ENCODE measurements at regions not wholly inside any gene's neighbourhood (a gene's known extent, or its start where the extent isn't known, plus 50 kb on each side); places are given as distances from the start of the nearest gene placed in this dataset.

DNA sequence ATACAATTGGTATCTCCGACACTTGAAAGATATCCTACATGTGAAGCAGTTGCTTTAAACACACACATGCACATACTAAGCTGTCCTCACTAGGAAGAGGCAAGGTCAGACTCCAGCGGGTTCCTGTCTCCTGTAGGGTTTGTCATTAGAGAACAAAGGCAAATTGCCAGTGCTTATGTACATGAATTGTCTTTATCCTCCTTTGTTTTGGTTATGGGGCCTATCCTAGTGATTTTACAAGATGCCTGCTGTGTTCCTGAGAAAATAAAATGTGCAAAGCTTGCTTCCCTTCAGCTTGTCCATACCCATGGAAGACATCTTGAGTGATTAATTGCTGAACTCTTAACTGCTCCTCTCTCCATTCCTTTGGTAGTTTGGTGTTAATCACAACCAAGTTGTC, 86.7 kb upstream of the SLC39A10 start:
- H3K4me3 Mint-ChIP-seq, result no peak overlapping the region
- TF ChIP-seq MYBL2 (CRISPR knock-in tag; IDR thresholded peaks at IDR 0.05) (no peak), STAT6 (CRISPR knock-in tag; conservative IDR thresholded peaks at IDR 0.05; ENCODE audit: low read depth) (no peak), ZNF281 (CRISPR knock-in tag; IDR thresholded peaks at IDR 0.05) (no peak), TEAD1 (CRISPR knock-in tag; IDR thresholded peaks at IDR 0.05) (no peak), CDX4 (CRISPR knock-in tag; IDR thresholded peaks at IDR 0.05; ENCODE audit: borderline replicate concordance) (no peak), CREB1 (CRISPR knock-in tag; IDR thresholded peaks at IDR 0.05) (no peak), USF2 (CRISPR knock-in tag; IDR thresholded peaks at IDR 0.05) (no peak), NFE2L1 (CRISPR knock-in tag; IDR thresholded peaks at IDR 0.05) (no peak), ESRRA (CRISPR knock-in tag; IDR thresholded peaks at IDR 0.05; ENCODE audit: borderline replicate concordance) (no peak), ZNF425 (CRISPR knock-in tag; conservative IDR thresholded peaks at IDR 0.05) (no peak)
- ChIA-PET POLR2A (no interaction called here), CTCF (interaction anchor here (1.3 kb wide), 1 partner anchor 90 kb away, joined by 5 read pairs; no protein-coding TSS in a partner anchor)
- peaks cover 11% of the 10 kb centered on the region for H3K36me3 Mint-ChIP-seq
- ATAC-seq (peak; percentile 47), DNase-seq (ENCODE audit: low spot score) (no peak)
- H3K27ac Mint-ChIP-seq, result no peak overlapping the region
- peaks cover 17% of the 10 kb centered on the region for H3K4me1 Mint-ChIP-seq
- H3K9me3 Mint-ChIP-seq, result peaks cover 13% of the 10 kb centered on the region; the same call in 1 of the 2 replicates
- H3K27me3 Mint-ChIP-seq (ENCODE audit: low read depth), result peaks cover 7% of the 10 kb centered on the region

DNA sequence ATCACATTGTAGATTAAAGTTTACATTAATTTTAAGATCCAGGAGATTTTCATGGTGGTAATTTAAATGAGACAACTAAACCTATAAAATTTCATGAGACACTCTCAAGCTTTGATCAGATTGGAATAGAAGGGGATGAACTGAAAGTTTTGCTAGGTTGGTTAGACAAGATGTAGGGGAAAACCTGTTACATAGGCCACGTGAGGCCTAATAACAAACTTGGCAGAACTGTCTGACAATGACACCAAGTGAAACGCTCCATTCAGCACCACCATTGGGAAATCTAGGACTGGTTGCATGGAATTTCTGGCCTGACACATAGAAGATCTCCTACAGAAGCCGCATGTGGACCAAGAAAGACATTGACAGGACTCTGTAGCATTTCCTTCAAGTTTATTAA, 87.8 kb upstream of the SLC39A10 start:
- peaks cover 7% of the 10 kb centered on the region for H3K27me3 Mint-ChIP-seq (ENCODE audit: low read depth)
- peaks cover 17% of the 10 kb centered on the region for H3K4me1 Mint-ChIP-seq
- H3K36me3 Mint-ChIP-seq, result peaks cover 11% of the 10 kb centered on the region
- DNase-seq (ENCODE audit: low spot score) (no peak), ATAC-seq (no peak)
- H3K9me3 Mint-ChIP-seq, result peaks cover 13% of the 10 kb centered on the region; the same call in 1 of the 2 replicates
- no peak overlapping the region for H3K4me3 Mint-ChIP-seq
- ChIA-PET CTCF (interaction anchor here (1.3 kb wide), 1 partner anchor 91 kb away, joined by 5 read pairs; no protein-coding TSS in a partner anchor), POLR2A (no interaction called here)
- no peak overlapping the region for H3K27ac Mint-ChIP-seq
- TF ChIP-seq NFE2L1 (CRISPR knock-in tag; IDR thresholded peaks at IDR 0.05) (no peak), SP1 (CRISPR knock-in tag; conservative IDR thresholded peaks at IDR 0.05) (no peak), TEAD1 (CRISPR knock-in tag; IDR thresholded peaks at IDR 0.05) (no peak), NFATC4 (CRISPR knock-in tag; IDR thresholded peaks at IDR 0.05) (no peak), JUN (CRISPR knock-in tag; IDR thresholded peaks at IDR 0.05) (no peak), ZNF232 (CRISPR knock-in tag; IDR thresholded peaks at IDR 0.05) (no peak), ZMAT4 (CRISPR knock-in tag; IDR thresholded peaks at IDR 0.05) (no peak), FOXP4 (CRISPR knock-in tag; IDR thresholded peaks at IDR 0.05) (no peak), KAT7 (CRISPR knock-in tag; IDR thresholded peaks at IDR 0.05; ENCODE audit: borderline replicate concordance) (no peak), RELA (CRISPR knock-in tag; IDR thresholded peaks at IDR 0.05; ENCODE audit: borderline replicate concordance) (no peak)
- TF ChIP-seq, protein P1, sequence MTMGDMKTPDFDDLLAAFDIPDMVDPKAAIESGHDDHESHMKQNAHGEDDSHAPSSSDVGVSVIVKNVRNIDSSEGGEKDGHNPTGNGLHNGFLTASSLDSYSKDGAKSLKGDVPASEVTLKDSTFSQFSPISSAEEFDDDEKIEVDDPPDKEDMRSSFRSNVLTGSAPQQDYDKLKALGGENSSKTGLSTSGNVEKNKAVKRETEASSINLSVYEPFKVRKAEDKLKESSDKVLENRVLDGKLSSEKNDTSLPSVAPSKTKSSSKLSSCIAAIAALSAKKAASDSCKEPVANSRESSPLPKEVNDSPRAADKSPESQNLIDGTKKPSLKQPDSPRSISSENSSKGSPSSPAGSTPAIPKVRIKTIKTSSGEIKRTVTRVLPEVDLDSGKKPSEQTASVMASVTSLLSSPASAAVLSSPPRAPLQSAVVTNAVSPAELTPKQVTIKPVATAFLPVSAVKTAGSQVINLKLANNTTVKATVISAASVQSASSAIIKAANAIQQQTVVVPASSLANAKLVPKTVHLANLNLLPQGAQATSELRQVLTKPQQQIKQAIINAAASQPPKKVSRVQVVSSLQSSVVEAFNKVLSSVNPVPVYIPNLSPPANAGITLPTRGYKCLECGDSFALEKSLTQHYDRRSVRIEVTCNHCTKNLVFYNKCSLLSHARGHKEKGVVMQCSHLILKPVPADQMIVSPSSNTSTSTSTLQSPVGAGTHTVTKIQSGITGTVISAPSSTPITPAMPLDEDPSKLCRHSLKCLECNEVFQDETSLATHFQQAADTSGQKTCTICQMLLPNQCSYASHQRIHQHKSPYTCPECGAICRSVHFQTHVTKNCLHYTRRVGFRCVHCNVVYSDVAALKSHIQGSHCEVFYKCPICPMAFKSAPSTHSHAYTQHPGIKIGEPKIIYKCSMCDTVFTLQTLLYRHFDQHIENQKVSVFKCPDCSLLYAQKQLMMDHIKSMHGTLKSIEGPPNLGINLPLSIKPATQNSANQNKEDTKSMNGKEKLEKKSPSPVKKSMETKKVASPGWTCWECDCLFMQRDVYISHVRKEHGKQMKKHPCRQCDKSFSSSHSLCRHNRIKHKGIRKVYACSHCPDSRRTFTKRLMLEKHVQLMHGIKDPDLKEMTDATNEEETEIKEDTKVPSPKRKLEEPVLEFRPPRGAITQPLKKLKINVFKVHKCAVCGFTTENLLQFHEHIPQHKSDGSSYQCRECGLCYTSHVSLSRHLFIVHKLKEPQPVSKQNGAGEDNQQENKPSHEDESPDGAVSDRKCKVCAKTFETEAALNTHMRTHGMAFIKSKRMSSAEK (CRISPR knock-in tag; IDR thresholded peaks at IDR 0.05; ENCODE audit: borderline replicate concordance), result no peak

All from WTC11 (cell line).